ENCODE measurements at regions not wholly inside any gene's neighbourhood (a gene's known extent, or its start where the extent isn't known, plus 50 kb on each side); places are given as distances from the start of the nearest gene placed in this dataset.

DNA sequence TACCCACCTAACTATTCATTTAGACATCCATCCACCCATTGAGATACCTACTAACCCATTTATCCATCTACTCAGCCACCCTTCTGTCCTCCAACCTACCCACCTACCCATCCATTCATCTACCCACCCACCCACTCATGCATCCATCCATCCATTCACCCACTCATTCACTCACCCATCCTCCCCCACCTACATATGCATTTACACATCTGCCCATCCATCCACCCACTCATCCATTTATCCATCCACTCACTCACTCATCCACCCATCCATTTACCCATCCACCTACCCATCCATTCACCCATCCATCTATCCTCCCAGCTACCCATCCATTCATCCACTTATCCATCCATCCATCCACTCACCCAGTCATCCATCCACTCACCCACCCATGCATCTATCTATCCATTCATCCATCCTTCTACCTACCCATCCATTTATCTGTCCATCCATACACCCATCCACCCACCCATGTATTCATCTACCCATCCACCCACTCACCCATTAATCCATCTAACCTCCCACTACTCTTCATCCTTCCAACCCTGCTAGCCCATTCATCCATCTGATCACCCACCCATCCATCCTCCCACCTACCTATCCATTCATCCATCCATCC lies 378.7 kb downstream of the CTTN start (continued):
- TF ChIP-seq, protein P1, sequence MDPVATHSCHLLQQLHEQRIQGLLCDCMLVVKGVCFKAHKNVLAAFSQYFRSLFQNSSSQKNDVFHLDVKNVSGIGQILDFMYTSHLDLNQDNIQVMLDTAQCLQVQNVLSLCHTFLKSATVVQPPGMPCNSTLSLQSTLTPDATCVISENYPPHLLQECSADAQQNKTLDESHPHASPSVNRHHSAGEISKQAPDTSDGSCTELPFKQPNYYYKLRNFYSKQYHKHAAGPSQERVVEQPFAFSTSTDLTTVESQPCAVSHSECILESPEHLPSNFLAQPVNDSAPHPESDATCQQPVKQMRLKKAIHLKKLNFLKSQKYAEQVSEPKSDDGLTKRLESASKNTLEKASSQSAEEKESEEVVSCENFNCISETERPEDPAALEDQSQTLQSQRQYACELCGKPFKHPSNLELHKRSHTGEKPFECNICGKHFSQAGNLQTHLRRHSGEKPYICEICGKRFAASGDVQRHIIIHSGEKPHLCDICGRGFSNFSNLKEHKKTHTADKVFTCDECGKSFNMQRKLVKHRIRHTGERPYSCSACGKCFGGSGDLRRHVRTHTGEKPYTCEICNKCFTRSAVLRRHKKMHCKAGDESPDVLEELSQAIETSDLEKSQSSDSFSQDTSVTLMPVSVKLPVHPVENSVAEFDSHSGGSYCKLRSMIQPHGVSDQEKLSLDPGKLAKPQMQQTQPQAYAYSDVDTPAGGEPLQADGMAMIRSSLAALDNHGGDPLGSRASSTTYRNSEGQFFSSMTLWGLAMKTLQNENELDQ (CRISPR knock-in tag; IDR thresholded peaks at IDR 0.05; ENCODE audit: borderline replicate concordance) = no peak
- TF ChIP-seq ELF4 (CRISPR knock-in tag; IDR thresholded peaks at IDR 0.05) (no peak), CSDE1 (IDR thresholded peaks at IDR 0.05) (no peak), DPF2 (IDR thresholded peaks at IDR 0.05) (no peak)

DNA sequence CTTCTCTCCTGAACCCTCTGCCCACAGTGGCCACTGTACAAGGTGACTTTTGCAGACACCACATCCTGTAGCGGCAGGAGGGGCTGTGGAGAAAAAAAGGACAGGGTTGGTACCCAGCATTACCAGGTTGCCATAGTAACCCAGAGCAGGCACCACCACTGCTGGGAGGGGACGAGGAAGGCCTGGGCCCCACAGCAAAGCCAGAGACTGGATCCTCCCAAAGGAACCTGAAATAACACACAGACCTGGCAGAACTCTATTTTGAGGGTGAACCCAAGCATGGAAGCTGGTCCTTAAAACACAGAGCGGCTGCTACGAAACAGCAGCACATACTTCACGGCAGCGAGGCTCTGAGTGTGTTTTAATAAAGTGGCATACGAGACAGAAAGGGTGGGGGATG lies 380.6 kb downstream of the CTTN start:
- no peak overlapping the region for H3K4me3 ChIP-seq
- no peak for FAIRE-seq
- ChIA-PET CTCF (ENCODE audit: low intra/inter-chr PET ratio) (no interaction called here), POLR2A (interaction anchor here (0.6 kb wide), 2 partner anchors 45 to 833 kb away, joined by 3 read pairs; no protein-coding TSS in a partner anchor)
- H3K27ac ChIP-seq (ENCODE audit: extremely low read depth, low read depth, low read length) = no peak overlapping the region
- no TSS peak for BruUV-seq (replicated peaks)
- H3K9me3 ChIP-seq (replicated peaks; ENCODE audit: control insufficient read depth, insufficient read depth, low read depth, low read length) = no peaks in the 10 kb centered on the region
- H3K4me2 ChIP-seq (ENCODE audit: insufficient read depth, low read length) = no peak overlapping the region
- intact Hi-C loops (cut with micrococcal nuclease) = no loop called here
- no peak overlapping the region for H2AFZ ChIP-seq (ENCODE audit: low read depth, low read length)
- no peaks in the 10 kb centered on the region for H3K9me1 ChIP-seq (ENCODE audit: control insufficient read depth, insufficient read depth, low read length)
- H3K79me2 ChIP-seq (ENCODE audit: control insufficient read depth, insufficient read depth, low read length) = no peaks in the 10 kb centered on the region
- TF ChIP-seq RFX5 (IDR thresholded peaks at IDR 0.05; ENCODE audit: low read depth, low read length) (no peak), RFX1 (IDR thresholded peaks at IDR 0.05) (peak; percentile 66)
- no peaks in the 10 kb centered on the region for H3K4me1 ChIP-seq (replicated peaks in 1 of 2; ENCODE audit: control insufficient read depth in 2 of 2, insufficient read depth in 2 of 2, low read length in 2 of 2)
- H3K27me3 ChIP-seq (ENCODE audit: control insufficient read depth in 2 of 2, insufficient read depth in 2 of 2, low read length in 2 of 2) = peaks cover 0 to 17% of the 10 kb centered on the region in 2 experiments; a peak in 2 of 5 replicates
- H4K20me1 ChIP-seq (replicated peaks; ENCODE audit: control insufficient read depth, insufficient read depth, low read length) = no peaks in the 10 kb centered on the region
- H3K36me3 ChIP-seq (ENCODE audit: control insufficient read depth, insufficient read depth, low read length) = no peaks in the 10 kb centered on the region
- no peak overlapping the region for H3K9ac ChIP-seq (ENCODE audit: insufficient read depth in 1 of 2, low read depth in 2 of 2, low read length in 2 of 2)
- no peak for DNase-seq (ENCODE audit: extremely low read depth in 1 of 4, low spot score in 3 of 4)
- WGBS (ENCODE audit: insufficient coverage, low coverage, missing lambda C conversion rate) = 1% methylated on average over 7 of the region's 7 CpGs
- ATAC-seq = no peak
- in situ Hi-C loops (cut with MboI) = no loop called here

Data from K562 (cell line).